H9 (cell line): ENCODE measurements at regions not wholly inside any gene's neighbourhood (a gene's known extent, or its start where the extent isn't known, plus 50 kb on each side); places are given as distances from the start of the nearest gene placed in this dataset.

Source experiments
- DNase-seq: peaks from one replicate; pipeline ENCODE4 v3.0.0-alpha.2; 2017
- H2AFZ ChIP-seq: one replicate; pipeline ENCODE4 v1.6.1; 2013; ENCODE audit warnings: mild to moderate bottlenecking, low read length, control low read depth, moderate library complexity
- H2AK5ac ChIP-seq: 2 replicates; pipeline ENCODE4 v1.6.1; 2013; ENCODE audit warnings: low read length, control low read depth, mixed read lengths; ENCODE audit not compliant: insufficient read length
- H2BK120ac ChIP-seq: one replicate; pipeline ENCODE4 v1.6.1; 2013; ENCODE audit warnings: low read depth, mild to moderate bottlenecking, low read length, control low read depth, inconsistent platforms; ENCODE audit not compliant: poor library complexity, severe bottlenecking
- H2BK12ac ChIP-seq: 2 replicates; pipeline ENCODE4 v1.6.1; 2013; ENCODE audit warnings: low read length, control low read depth, mixed read lengths, low read depth; ENCODE audit not compliant: insufficient read length
- H2BK15ac ChIP-seq: 2 replicates; pipeline ENCODE4 v1.6.1; 2013; ENCODE audit warnings: low read depth, low read length, control low read depth
- H2BK20ac ChIP-seq: one replicate; pipeline ENCODE4 v1.6.1; 2013; ENCODE audit warnings: low read depth, mild to moderate bottlenecking, low read length, control low read depth, inconsistent platforms; ENCODE audit not compliant: poor library complexity, severe bottlenecking
- H2BK5ac ChIP-seq: 2 replicates; pipeline ENCODE4 v1.6.1; 2013; ENCODE audit warnings: low read length, control low read depth, mixed read lengths; ENCODE audit not compliant: insufficient read length
- H3K14ac ChIP-seq: 2 replicates; pipeline ENCODE4 v1.6.1; 2013; ENCODE audit warnings: low read length, control low read depth; ENCODE audit not compliant: insufficient read depth
- H3K18ac ChIP-seq: 2 replicates; pipeline ENCODE4 v1.6.1; 2013; ENCODE audit warnings: low read depth, mild to moderate bottlenecking, mixed read lengths, low read length, control low read depth; ENCODE audit not compliant: insufficient read length
- H3K23ac ChIP-seq: 2 replicates; pipeline ENCODE4 v1.6.1; 2013; ENCODE audit warnings: low read length, control low read depth, mixed read lengths, low read depth; ENCODE audit not compliant: insufficient read length
- H3K23me2 ChIP-seq: 2 replicates; pipeline ENCODE4 v1.6.1; 2013; ENCODE audit warnings: low read depth, mild to moderate bottlenecking, mixed read lengths, low read length, control low read depth; ENCODE audit not compliant: insufficient read length, poor library complexity, severe bottlenecking
- H3K27ac ChIP-seq: 2 replicates; pipeline ENCODE4 v1.5.1; 2013; ENCODE audit warnings: low read length, control low read depth, mixed read lengths, low read depth; ENCODE audit not compliant: insufficient read length
- H3K27me3 ChIP-seq: 2 replicates; pipeline ENCODE4 v1.6.1; 2013; ENCODE audit warnings: low read length, control low read depth, inconsistent platforms; ENCODE audit not compliant: insufficient read depth
- H3K4ac ChIP-seq: 2 replicates; pipeline ENCODE4 v1.6.1; 2013; ENCODE audit warnings: low read depth, mild to moderate bottlenecking, control low read depth, inconsistent platforms, low read length, moderate library complexity
- H3K4me1 ChIP-seq: 2 replicates; pipeline ENCODE4 v1.6.1; 2013; ENCODE audit warnings: low read length, control low read depth, inconsistent platforms; ENCODE audit not compliant: insufficient read depth
- H3K4me2 ChIP-seq: 2 replicates; pipeline ENCODE4 v1.6.1; 2013; ENCODE audit warnings: low read length, control low read depth, mixed read lengths; ENCODE audit not compliant: insufficient read length, insufficient read depth
- H3K56ac ChIP-seq: 2 replicates; pipeline ENCODE4 v1.6.1; 2013; ENCODE audit warnings: low read depth, mild to moderate bottlenecking, mixed read lengths, low read length, control low read depth; ENCODE audit not compliant: insufficient read length
- H3K79me1 ChIP-seq: 2 replicates; pipeline ENCODE4 v1.6.1; 2013; ENCODE audit warnings: low read depth, mild to moderate bottlenecking, moderate library complexity, low read length, control low read depth, inconsistent platforms; ENCODE audit not compliant: insufficient read depth, poor library complexity, severe bottlenecking
- H3K79me2 ChIP-seq: 2 replicates; pipeline ENCODE4 v1.6.1; 2013; ENCODE audit warnings: low read length, control low read depth, inconsistent platforms; ENCODE audit not compliant: insufficient read depth
- H3K9ac ChIP-seq: 2 replicates; pipeline ENCODE4 v1.6.1; 2013; ENCODE audit warnings: low read length, control low read depth, mixed read lengths; ENCODE audit not compliant: insufficient read length; ENCODE audit errors: extremely low read depth
- H3K9me3 ChIP-seq: one replicate; pipeline ENCODE4 v1.6.1; 2013; ENCODE audit warnings: low read depth, low read length, inconsistent platforms; ENCODE audit not compliant: control insufficient read depth
- H3T11ph ChIP-seq: one replicate; pipeline ENCODE4 v1.6.1; 2013; ENCODE audit warnings: mild to moderate bottlenecking, low read length, control low read depth, inconsistent platforms
- H4K20me1 ChIP-seq: one replicate; pipeline ENCODE4 v1.6.1; 2013; ENCODE audit not compliant: control insufficient read depth, insufficient read length, insufficient read depth
- H4K5ac ChIP-seq: 2 replicates; pipeline ENCODE4 v1.6.1; 2013; ENCODE audit warnings: low read depth, mild to moderate bottlenecking, mixed read lengths, low read length, control low read depth; ENCODE audit not compliant: insufficient read length
- H4K8ac ChIP-seq: replicated peaks from 2 replicates; pipeline ENCODE4 v1.6.1; 2013; ENCODE audit warnings: low read length, control low read depth, mixed read lengths, low read depth; ENCODE audit not compliant: insufficient read length
- H4K91ac ChIP-seq: 2 replicates; pipeline ENCODE4 v1.6.1; 2013; ENCODE audit warnings: low read depth, mild to moderate bottlenecking, moderate library complexity, mixed read lengths, low read length, control low read depth; ENCODE audit not compliant: insufficient read length
- H3K27ac Mint-ChIP-seq, 3 experiments: 2 replicates in 2 of 3; 3 replicates in 1 of 3; pipeline ENCODE4 v1.8.0; 2020 to 2021; ENCODE audit warnings: mixed read lengths in 3 of 3, mild to moderate bottlenecking in 1 of 3, moderate library complexity in 1 of 3
- H3K27me3 Mint-ChIP-seq: 2 replicates; pipeline ENCODE4 v1.8.0; 2021; ENCODE audit warnings: low read depth, mild to moderate bottlenecking, moderate library complexity, mixed read lengths
- H3K36me3 Mint-ChIP-seq, 3 experiments: 2 replicates in 2 of 3; 3 replicates in 1 of 3; pipeline ENCODE4 v1.8.0; 2020 to 2021; ENCODE audit warnings: low read depth in 3 of 3, mixed read lengths in 3 of 3; ENCODE audit not compliant: insufficient read depth in 1 of 3
- H3K4me1 Mint-ChIP-seq, 2 experiments: 2 replicates each; pipeline ENCODE4 v1.8.0; 2020; ENCODE audit warnings: mixed read lengths in 2 of 2
- H3K4me3 Mint-ChIP-seq, 2 experiments: 2 replicates in 1 of 2; 3 replicates in 1 of 2; pipeline ENCODE4 v1.8.0; 2020 to 2021; ENCODE audit warnings: mild to moderate bottlenecking in 2 of 2, mixed read lengths in 2 of 2, moderate library complexity in 1 of 2
- H3K9me3 Mint-ChIP-seq, 2 experiments: 2 replicates in 1 of 2; 3 replicates in 1 of 2; pipeline ENCODE4 v1.8.0; 2020; ENCODE audit warnings: mild to moderate bottlenecking in 2 of 2, mixed read lengths in 2 of 2, moderate library complexity in 1 of 2
- WGBS: extraction: QIAGEN DNeasy Blood & Tissue Kit; methylation state at CpG from one replicate; pipeline ENCODE4 v1.1.7; 2013; ENCODE audit warnings: missing lambda C conversion rate, low lambda C conversion rate, mixed read lengths; ENCODE audit not compliant: insufficient read length; ENCODE audit errors: extremely low coverage; 5-methylcytosine and 5-hydroxymethylcytosine counted together
- TF ChIP-seq, protein P1 (sequence below): fragments of 200-600 bp; sonication (generic); conservative IDR thresholded peaks from 3 replicates; pipeline ENCODE4 v1.8.0; 2021; ENCODE audit warnings: antibody characterized with exemption, mild to moderate bottlenecking

DNA sequence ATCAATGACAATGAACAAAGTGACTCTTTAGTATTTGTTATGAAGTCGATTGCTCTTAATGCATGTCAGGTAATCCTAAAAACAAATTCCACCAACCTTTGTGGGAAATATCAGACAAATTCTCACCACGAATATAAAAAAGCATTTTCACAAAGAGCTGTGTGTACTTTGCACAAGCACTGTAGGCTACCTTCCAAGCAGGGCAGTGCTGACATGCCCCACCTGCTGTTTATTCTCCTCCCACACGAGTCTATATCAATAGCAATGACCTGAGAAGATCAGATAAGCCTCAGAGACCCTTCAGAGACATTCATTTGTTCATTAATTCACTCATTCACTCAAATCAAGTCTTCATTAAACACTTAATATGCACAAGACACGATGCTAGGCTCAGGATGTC, 469.1 kb downstream of the ZSWIM6 start:
- Mint-ChIP-seq H3K4me3 (no peak overlapping the region), H3K27me3 (no peaks in the 10 kb centered on the region), H3K27ac (no peak overlapping the region), H3K9me3 (no peaks in the 10 kb centered on the region), H3K4me1 (no peaks in the 10 kb centered on the region), H3K36me3 (no peaks in the 10 kb centered on the region)
- Histone ChIP-seq H3K79me2 (no peaks in the 10 kb centered on the region), H4K8ac (no peak overlapping the region), H2BK5ac (no peak overlapping the region), H3K18ac (no peak overlapping the region), H3K23me2 (no peaks in the 10 kb centered on the region), H3K4me1 (no peaks in the 10 kb centered on the region), H2BK12ac (no peak overlapping the region), H3K14ac (no peak overlapping the region), H3K9ac (no peak overlapping the region), H2AK5ac (no peak overlapping the region), H2BK20ac (no peak overlapping the region), H3K27me3 (no peaks in the 10 kb centered on the region), H3K23ac (no peak overlapping the region), H2AFZ (no peak overlapping the region), H2BK120ac (no peak overlapping the region), H4K20me1 (no peaks in the 10 kb centered on the region), H4K91ac (no peak overlapping the region), H2BK15ac (no peak overlapping the region), H3K4me2 (no peak overlapping the region), H4K5ac (no peak overlapping the region), H3K27ac (no peak overlapping the region), H3K9me3 (no peaks in the 10 kb centered on the region), H3K56ac (no peak overlapping the region), H3K4ac (no peak overlapping the region), H3T11ph (no peak overlapping the region), H3K79me1 (no peaks in the 10 kb centered on the region)
- TF ChIP-seq, protein P1, sequence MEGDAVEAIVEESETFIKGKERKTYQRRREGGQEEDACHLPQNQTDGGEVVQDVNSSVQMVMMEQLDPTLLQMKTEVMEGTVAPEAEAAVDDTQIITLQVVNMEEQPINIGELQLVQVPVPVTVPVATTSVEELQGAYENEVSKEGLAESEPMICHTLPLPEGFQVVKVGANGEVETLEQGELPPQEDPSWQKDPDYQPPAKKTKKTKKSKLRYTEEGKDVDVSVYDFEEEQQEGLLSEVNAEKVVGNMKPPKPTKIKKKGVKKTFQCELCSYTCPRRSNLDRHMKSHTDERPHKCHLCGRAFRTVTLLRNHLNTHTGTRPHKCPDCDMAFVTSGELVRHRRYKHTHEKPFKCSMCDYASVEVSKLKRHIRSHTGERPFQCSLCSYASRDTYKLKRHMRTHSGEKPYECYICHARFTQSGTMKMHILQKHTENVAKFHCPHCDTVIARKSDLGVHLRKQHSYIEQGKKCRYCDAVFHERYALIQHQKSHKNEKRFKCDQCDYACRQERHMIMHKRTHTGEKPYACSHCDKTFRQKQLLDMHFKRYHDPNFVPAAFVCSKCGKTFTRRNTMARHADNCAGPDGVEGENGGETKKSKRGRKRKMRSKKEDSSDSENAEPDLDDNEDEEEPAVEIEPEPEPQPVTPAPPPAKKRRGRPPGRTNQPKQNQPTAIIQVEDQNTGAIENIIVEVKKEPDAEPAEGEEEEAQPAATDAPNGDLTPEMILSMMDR = no peak
- DNase-seq = no peak
- WGBS = no CpG with 5 or more reads among the region's 4 CpGs
